ENCODE measurements at regions not wholly inside any gene's neighbourhood (a gene's known extent, or its start where the extent isn't known, plus 50 kb on each side); places are given as distances from the start of the nearest gene placed in this dataset.

GRCh38 chr7:54888734-54889082, 129.7 kb upstream of the SEC61G start:
- TF ChIP-seq CTCF (IDR thresholded peaks at IDR 0.05) (no peak), POLR2AphosphoS5 (IDR thresholded peaks at IDR 0.05; ENCODE audit: low read depth, low read length) (no peak), TCF7L2 (IDR thresholded peaks at IDR 0.05; ENCODE audit: low read depth, low read length) (no peak)

All from Panc1 (cell line).